DND-41 (cell line): ENCODE measurements at regions not wholly inside any gene's neighbourhood (a gene's known extent, or its start where the extent isn't known, plus 50 kb on each side); places are given as distances from the start of the nearest gene placed in this dataset.

ENCODE experiments used
- ATAC-seq: fragments of 200-7000 bp; cut with Tn5 transposase; 3 replicates; pipeline ENCODE4 v1.9.1; 2021; ENCODE audit warnings: low read depth; ENCODE audit not compliant: insufficient read depth
- DNase-seq: peaks from one replicate; pipeline ENCODE4 v3.0.0-alpha.2; 2020
- H2AFZ ChIP-seq: 2 replicates; pipeline ENCODE4 v1.6.0; 2012; ENCODE audit warnings: low read depth, low read length
- H3K27ac ChIP-seq: 2 replicates; pipeline ENCODE4 v1.5.1; 2012; ENCODE audit warnings: low read length, inconsistent platforms
- H3K27me3 ChIP-seq: fragments of 200-600 bp; sonication (generic); 2 replicates; pipeline ENCODE4 v1.6.0; 2012; ENCODE audit warnings: low read length, mild to moderate bottlenecking, inconsistent platforms; ENCODE audit not compliant: insufficient read depth, poor library complexity
- H3K36me3 ChIP-seq: 2 replicates; pipeline ENCODE4 v1.5.1; 2012; ENCODE audit warnings: low read length, inconsistent platforms; ENCODE audit not compliant: insufficient read depth
- H3K4me1 ChIP-seq: 2 replicates; pipeline ENCODE4 v1.5.1; 2012; ENCODE audit warnings: mild to moderate bottlenecking, low read length; ENCODE audit not compliant: insufficient read depth
- H3K4me2 ChIP-seq: 2 replicates; pipeline ENCODE4 v1.6.0; 2012; ENCODE audit warnings: mild to moderate bottlenecking, moderate library complexity, low read length, inconsistent platforms; ENCODE audit not compliant: insufficient read depth
- H3K4me3 ChIP-seq, 2 experiments: fragments of 200-600 bp in 1 of 2; shearing (Covaris generic) in 1 of 2; 2 replicates each; pipeline ENCODE4 v1.5.1; 2012 to 2016; ENCODE audit warnings: inconsistent platforms in 2 of 2, low read length in 2 of 2, mild to moderate bottlenecking in 2 of 2, low read depth in 1 of 2, moderate library complexity in 1 of 2
- H3K79me2 ChIP-seq: 2 replicates; pipeline ENCODE4 v1.6.0; 2012; ENCODE audit warnings: low read length, inconsistent platforms; ENCODE audit not compliant: insufficient read depth
- H3K9ac ChIP-seq: 2 replicates; pipeline ENCODE4 v1.6.0; 2012; ENCODE audit warnings: low read depth, mild to moderate bottlenecking, inconsistent platforms, low read length, moderate library complexity
- H3K9me3 ChIP-seq: 2 replicates; pipeline ENCODE4 v1.5.1; 2012; ENCODE audit warnings: low read length, moderate library complexity, mild to moderate bottlenecking, inconsistent platforms; ENCODE audit not compliant: insufficient read depth, severe bottlenecking
- H4K20me1 ChIP-seq: 2 replicates; pipeline ENCODE4 v1.6.0; 2012; ENCODE audit warnings: low read length; ENCODE audit not compliant: insufficient read depth
- EZH2 ChIP-seq: IDR thresholded peaks from 3 replicates; pipeline ENCODE4 v1.6.1; 2012; ENCODE audit warnings: borderline replicate concordance, low read depth, mild to moderate bottlenecking, moderate library complexity, low read length, inconsistent platforms; ENCODE audit not compliant: severe bottlenecking
- TF ChIP-seq, protein P1 (sequence below): IDR thresholded peaks from 2 replicates; pipeline ENCODE4 v1.5.1; 2012; ENCODE audit warnings: borderline replicate concordance, low read length, moderate library complexity, mild to moderate bottlenecking; ENCODE audit not compliant: poor library complexity, severe bottlenecking; ENCODE audit errors: extremely low read depth

DNA sequence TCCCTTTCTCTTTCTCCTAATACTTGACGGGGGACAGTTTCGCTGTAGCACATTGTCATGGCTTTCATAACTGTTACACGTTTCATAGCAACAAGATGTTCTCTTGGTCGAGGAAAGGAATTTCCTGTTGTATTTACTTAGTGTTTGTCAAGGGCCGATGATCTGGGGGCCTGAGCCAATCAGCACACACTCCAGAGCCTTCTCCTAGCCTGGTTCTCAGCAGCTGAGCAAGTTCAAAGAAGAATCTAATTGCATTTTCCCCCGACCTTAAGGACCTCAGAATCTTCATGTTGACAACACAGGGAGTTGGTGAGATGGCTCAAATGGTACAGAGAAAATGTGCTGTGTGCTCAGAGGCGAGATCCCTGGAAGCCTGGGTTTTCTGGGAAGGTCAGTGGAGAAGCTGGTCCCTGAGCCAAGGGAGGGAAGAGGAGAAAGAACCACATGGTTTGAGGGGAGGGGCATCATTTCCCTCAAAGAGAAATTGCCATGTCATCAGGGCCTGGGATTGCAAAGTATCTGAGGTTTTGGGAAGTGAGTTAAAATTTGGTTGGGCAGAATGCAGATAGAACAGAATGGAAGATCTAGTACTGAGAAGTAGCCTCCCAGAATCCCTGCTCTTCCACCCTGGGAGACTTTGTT is 76.9 kb upstream of the AGAP1 start:
- no peaks in the 10 kb centered on the region for H3K79me2 ChIP-seq
- H3K9me3 ChIP-seq = no peaks in the 10 kb centered on the region
- no peak overlapping the region for H3K27ac ChIP-seq
- no peaks in the 10 kb centered on the region for H3K36me3 ChIP-seq
- ATAC-seq (no peak), DNase-seq (no peak)
- H3K27me3 ChIP-seq = peaks cover 4% of the 10 kb centered on the region
- no peak overlapping the region for H2AFZ ChIP-seq
- TF ChIP-seq EZH2 = no peak
- TF ChIP-seq, protein P1, sequence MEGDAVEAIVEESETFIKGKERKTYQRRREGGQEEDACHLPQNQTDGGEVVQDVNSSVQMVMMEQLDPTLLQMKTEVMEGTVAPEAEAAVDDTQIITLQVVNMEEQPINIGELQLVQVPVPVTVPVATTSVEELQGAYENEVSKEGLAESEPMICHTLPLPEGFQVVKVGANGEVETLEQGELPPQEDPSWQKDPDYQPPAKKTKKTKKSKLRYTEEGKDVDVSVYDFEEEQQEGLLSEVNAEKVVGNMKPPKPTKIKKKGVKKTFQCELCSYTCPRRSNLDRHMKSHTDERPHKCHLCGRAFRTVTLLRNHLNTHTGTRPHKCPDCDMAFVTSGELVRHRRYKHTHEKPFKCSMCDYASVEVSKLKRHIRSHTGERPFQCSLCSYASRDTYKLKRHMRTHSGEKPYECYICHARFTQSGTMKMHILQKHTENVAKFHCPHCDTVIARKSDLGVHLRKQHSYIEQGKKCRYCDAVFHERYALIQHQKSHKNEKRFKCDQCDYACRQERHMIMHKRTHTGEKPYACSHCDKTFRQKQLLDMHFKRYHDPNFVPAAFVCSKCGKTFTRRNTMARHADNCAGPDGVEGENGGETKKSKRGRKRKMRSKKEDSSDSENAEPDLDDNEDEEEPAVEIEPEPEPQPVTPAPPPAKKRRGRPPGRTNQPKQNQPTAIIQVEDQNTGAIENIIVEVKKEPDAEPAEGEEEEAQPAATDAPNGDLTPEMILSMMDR = no peak
- H3K4me3 ChIP-seq = no peak overlapping the region
- no peaks in the 10 kb centered on the region for H3K4me1 ChIP-seq
- H4K20me1 ChIP-seq = no peaks in the 10 kb centered on the region
- no peak overlapping the region for H3K9ac ChIP-seq
- H3K4me2 ChIP-seq = no peak overlapping the region

DNA sequence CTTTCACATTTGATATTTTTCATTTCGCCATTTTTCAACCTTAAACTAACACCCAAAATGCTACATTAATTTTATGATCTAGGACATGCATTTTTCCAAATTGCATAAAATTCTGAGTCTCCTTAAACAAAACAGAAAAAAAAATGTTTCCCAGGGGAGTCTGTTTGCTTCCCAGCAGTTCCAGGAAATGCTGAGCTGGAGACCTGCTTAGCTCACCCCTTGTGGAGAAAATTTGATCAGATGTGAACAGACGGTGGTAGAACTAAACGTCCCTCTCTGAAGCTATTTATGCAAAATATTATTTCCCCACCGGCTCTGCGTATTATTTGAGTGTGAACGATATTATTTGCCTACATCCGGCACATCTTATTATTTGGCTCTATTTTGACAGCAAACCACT is 74.9 kb upstream of the AGAP1 start:
- ATAC-seq (no peak), DNase-seq (no peak)
- peaks cover 4% of the 10 kb centered on the region for H3K27me3 ChIP-seq
- H3K4me3 ChIP-seq = no peak overlapping the region
- no peak overlapping the region for H2AFZ ChIP-seq
- no peak overlapping the region for H3K9ac ChIP-seq
- H3K27ac ChIP-seq = no peak overlapping the region
- H3K4me1 ChIP-seq = no peaks in the 10 kb centered on the region
- TF ChIP-seq, protein P1 = no peak
- no peak for TF ChIP-seq EZH2
- no peak overlapping the region for H3K4me2 ChIP-seq
- no peaks in the 10 kb centered on the region for H3K79me2 ChIP-seq
- H4K20me1 ChIP-seq = no peaks in the 10 kb centered on the region
- H3K9me3 ChIP-seq = no peaks in the 10 kb centered on the region
- H3K36me3 ChIP-seq = no peaks in the 10 kb centered on the region

DNA sequence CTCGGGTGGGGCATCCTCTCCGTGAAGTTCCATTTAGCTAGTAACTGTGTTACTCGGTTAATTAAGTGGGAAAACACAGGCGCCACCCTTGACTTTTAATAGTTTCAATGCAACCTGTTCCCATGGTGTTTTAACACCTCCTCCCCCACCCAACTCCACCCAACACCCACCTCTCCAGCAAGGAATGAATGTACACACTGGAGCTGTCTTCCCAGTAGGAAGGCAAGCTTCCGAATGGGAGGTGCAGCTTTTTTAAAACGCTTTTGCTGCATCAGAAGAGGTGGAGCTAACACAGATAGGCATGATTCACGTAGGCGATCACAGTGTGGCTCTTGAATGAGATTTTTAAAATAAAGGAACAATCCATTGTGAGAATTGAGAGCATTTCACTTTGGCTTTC is 73.8 kb upstream of the AGAP1 start:
- no peaks in the 10 kb centered on the region for H3K9me3 ChIP-seq

More for the DNA sequence above, 73.8 kb upstream of the AGAP1 start:
- Histone ChIP-seq H3K27ac (no peak overlapping the region), H3K4me2 (no peak overlapping the region), H4K20me1 (no peaks in the 10 kb centered on the region), H2AFZ (no peak overlapping the region), H3K4me1 (no peaks in the 10 kb centered on the region), H3K79me2 (no peaks in the 10 kb centered on the region), H3K9ac (no peak overlapping the region), H3K27me3 (peaks cover 4% of the 10 kb centered on the region), H3K4me3 (no peak overlapping the region), H3K36me3 (no peaks in the 10 kb centered on the region)
- ATAC-seq (no peak), DNase-seq (no peak)
- TF ChIP-seq, protein P1 = no peak
- TF ChIP-seq EZH2 = no peak
